HepG2 (cell line): ENCODE measurements at regions not wholly inside any gene's neighbourhood (a gene's known extent, or its start where the extent isn't known, plus 50 kb on each side); places are given as distances from the start of the nearest gene placed in this dataset.
A peak's percentile ranks its signal among the peaks of the same experiment; 100 is the strongest.

ENCODE experiments used
- ATAC-seq: fragments of 200-7000 bp; cut with Tn5 transposase; 3 replicates; pipeline ENCODE4 v1.9.1; 2020; ENCODE audit warnings: mild to moderate bottlenecking, moderate library complexity
- BruUV-seq: library from RNA; stranded (reverse); fragments of 400-500 nt; replicated peaks from 2 replicates; lab custom pipeline; 2021; lab: Mats Ljungman, UMichigan
- CTCF ChIA-PET: fragments of 300-600 bp; formaldehyde crosslinking; extraction: SDS; loops from one replicate; lab custom pipeline; 2021; ENCODE audit warnings: low total read pairs, inconsistent platforms, low intra/inter-chr PET ratio; lab: Yijun Ruan, JAX
- POLR2A ChIA-PET: fragments of 350-600 bp; sonication (Branson Sonifier 250); formaldehyde crosslinking; loops from one replicate; lab custom pipeline; 2020; ENCODE audit warnings: antibody characterized with exemption, inconsistent platforms; lab: Yijun Ruan, JAX
- DNase-seq: peaks from one replicate; pipeline ENCODE4 v3.0.0-alpha.2; 2015; ENCODE audit warnings: low spot score
- FAIRE-seq: peaks from 3 replicates; lab custom pipeline; 2011; peaks lifted over from hg19 to GRCh38; lab: Jason Lieb, UNC
- H2AFZ ChIP-seq: one replicate; pipeline ENCODE4 v1.6.1; 2011; ENCODE audit warnings: low read length, inconsistent platforms
- H3K27ac ChIP-seq: fragments of 300-600 bp; 3 replicates; pipeline ENCODE4 v1.8.0; 2011; ENCODE audit warnings: mixed run types, mild to moderate bottlenecking, mixed read lengths, low read length, inconsistent platforms; ENCODE audit not compliant: insufficient read depth; ENCODE audit errors: extremely low read length
- H3K27me3 ChIP-seq, 2 experiments: fragments of 200-600 bp in 1 of 2; 2 replicates in 1 of 2; 3 replicates in 1 of 2; pipeline versions ENCODE4 v1.6.0 to v1.8.0; 2011; ENCODE audit warnings: low read length in 2 of 2, mild to moderate bottlenecking in 2 of 2, moderate library complexity in 2 of 2, inconsistent platforms in 1 of 2; ENCODE audit not compliant: insufficient read depth in 2 of 2, control insufficient read depth in 1 of 2
- H3K36me3 ChIP-seq, 2 experiments: fragments of 200-600 bp in 1 of 2; replicated peaks in 1 of 2; 2 replicates in 1 of 2; 3 replicates in 1 of 2; pipeline versions ENCODE4 v1.5.1 to v1.8.0; 2011; ENCODE audit warnings: low read length in 2 of 2, inconsistent platforms in 1 of 2; ENCODE audit not compliant: insufficient read depth in 2 of 2, control insufficient read depth in 1 of 2
- H3K4me1 ChIP-seq: 2 replicates; pipeline ENCODE4 v1.5.1; 2012; ENCODE audit warnings: low read length, inconsistent platforms; ENCODE audit not compliant: insufficient read depth
- H3K4me2 ChIP-seq: 2 replicates; pipeline ENCODE4 v1.6.0; 2011; ENCODE audit warnings: low read depth, low read length, inconsistent platforms
- H3K4me3 ChIP-seq, 3 experiments: fragments of 200-600 bp in 1 of 3; sonication (generic), shearing (Covaris generic) in 1 of 3; replicated peaks in 1 of 3; 2 replicates each; pipeline ENCODE4 v1.5.1; 2011 to 2016; ENCODE audit warnings: low read length in 3 of 3, inconsistent platforms in 2 of 3, low read depth in 2 of 3, mild to moderate bottlenecking in 2 of 3, control low read depth in 1 of 3, mixed read lengths in 1 of 3; ENCODE audit not compliant: insufficient read depth in 1 of 3
- H3K79me2 ChIP-seq: one replicate; pipeline ENCODE4 v1.6.1; 2011; ENCODE audit warnings: low read length, inconsistent platforms; ENCODE audit not compliant: insufficient read depth
- H3K9ac ChIP-seq: 2 replicates; pipeline ENCODE4 v1.6.0; 2011; ENCODE audit warnings: mild to moderate bottlenecking, low read depth, low read length, inconsistent platforms; ENCODE audit not compliant: insufficient read depth
- H3K9me3 ChIP-seq: 2 replicates; pipeline ENCODE4 v1.5.1; 2012; ENCODE audit warnings: mild to moderate bottlenecking, low read length
- H4K20me1 ChIP-seq: 2 replicates; pipeline ENCODE4 v1.6.0; 2011; ENCODE audit warnings: inconsistent platforms, mild to moderate bottlenecking, low read length, moderate library complexity; ENCODE audit not compliant: insufficient read depth
- E2F1 ChIP-seq: sonication (generic); formaldehyde crosslinking; IDR thresholded peaks from 2 replicates; pipeline ENCODE4 v1.5.0; 2020; ENCODE audit warnings: missing genetic modification reagents
- EEA1 ChIP-seq: sonication (generic); formaldehyde crosslinking; IDR thresholded peaks from 2 replicates; pipeline ENCODE4 v1.5.1; 2020; ENCODE audit warnings: mild to moderate bottlenecking, missing genetic modification reagents, borderline replicate concordance
- HHEX ChIP-seq: IDR thresholded peaks from 2 replicates; pipeline ENCODE4 v1.6.1; 2016; ENCODE audit warnings: control low read depth
- SOX6 ChIP-seq, 2 experiments: fragments of 450-650 bp in 1 of 2; sonication (generic) in 1 of 2; formaldehyde crosslinking in 1 of 2; IDR thresholded peaks; 2 replicates each; pipeline versions ENCODE4 v1.4.0 to v1.6.1; 2017 to 2020; ENCODE audit warnings: antibody characterized with exemption in 1 of 2, mild to moderate bottlenecking in 1 of 2, missing genetic modification reagents in 1 of 2
- TP53 ChIP-seq: sonication (generic); formaldehyde crosslinking; conservative IDR thresholded peaks from 2 replicates; pipeline ENCODE4 v1.4.0; 2020; ENCODE audit warnings: missing genetic modification reagents
- ZBTB20 ChIP-seq: sonication (generic); formaldehyde crosslinking; IDR thresholded peaks from 2 replicates; pipeline ENCODE4 v1.8.1; 2023; ENCODE audit warnings: missing genetic modification reagents, low read depth, mild to moderate bottlenecking, borderline replicate concordance
- ZBTB38 ChIP-seq: sonication (generic); formaldehyde crosslinking; IDR thresholded peaks from 2 replicates; pipeline ENCODE4 v1.5.1; 2020; ENCODE audit warnings: mild to moderate bottlenecking, missing genetic modification reagents
- ZBTB7A ChIP-seq: sonication (generic); formaldehyde crosslinking; IDR thresholded peaks from 2 replicates; pipeline ENCODE4 v1.8.0; 2022; ENCODE audit warnings: mild to moderate bottlenecking, missing genetic modification reagents
- WGBS: methylation state at CpG from one replicate; pipeline ENCODE4 v1.1.6; 2017; ENCODE audit warnings: low lambda C conversion rate; 5-methylcytosine and 5-hydroxymethylcytosine counted together
- in situ Hi-C: cut with HindIII; loops from 2 replicates; pipeline ENCODE4 v1.10.0; 2017; ENCODE audit warnings: low pct_unique_long_range_greater_than_20kb; ENCODE audit not compliant: extremely low pct_ligation_motif_present
- intact Hi-C: fragments of 100-400 bp; cut with micrococcal nuclease; formaldehyde crosslinking; loops from one replicate; pipeline ENCODE4 v1.10.0; 2022; ENCODE audit not compliant: unreplicated experiment
- TF ChIP-seq, protein P1 (sequence below): sonication (generic); formaldehyde crosslinking; IDR thresholded peaks from 2 replicates; pipeline ENCODE4 v1.5.1; 2020; ENCODE audit warnings: mild to moderate bottlenecking, missing genetic modification reagents, moderate library complexity

DNA sequence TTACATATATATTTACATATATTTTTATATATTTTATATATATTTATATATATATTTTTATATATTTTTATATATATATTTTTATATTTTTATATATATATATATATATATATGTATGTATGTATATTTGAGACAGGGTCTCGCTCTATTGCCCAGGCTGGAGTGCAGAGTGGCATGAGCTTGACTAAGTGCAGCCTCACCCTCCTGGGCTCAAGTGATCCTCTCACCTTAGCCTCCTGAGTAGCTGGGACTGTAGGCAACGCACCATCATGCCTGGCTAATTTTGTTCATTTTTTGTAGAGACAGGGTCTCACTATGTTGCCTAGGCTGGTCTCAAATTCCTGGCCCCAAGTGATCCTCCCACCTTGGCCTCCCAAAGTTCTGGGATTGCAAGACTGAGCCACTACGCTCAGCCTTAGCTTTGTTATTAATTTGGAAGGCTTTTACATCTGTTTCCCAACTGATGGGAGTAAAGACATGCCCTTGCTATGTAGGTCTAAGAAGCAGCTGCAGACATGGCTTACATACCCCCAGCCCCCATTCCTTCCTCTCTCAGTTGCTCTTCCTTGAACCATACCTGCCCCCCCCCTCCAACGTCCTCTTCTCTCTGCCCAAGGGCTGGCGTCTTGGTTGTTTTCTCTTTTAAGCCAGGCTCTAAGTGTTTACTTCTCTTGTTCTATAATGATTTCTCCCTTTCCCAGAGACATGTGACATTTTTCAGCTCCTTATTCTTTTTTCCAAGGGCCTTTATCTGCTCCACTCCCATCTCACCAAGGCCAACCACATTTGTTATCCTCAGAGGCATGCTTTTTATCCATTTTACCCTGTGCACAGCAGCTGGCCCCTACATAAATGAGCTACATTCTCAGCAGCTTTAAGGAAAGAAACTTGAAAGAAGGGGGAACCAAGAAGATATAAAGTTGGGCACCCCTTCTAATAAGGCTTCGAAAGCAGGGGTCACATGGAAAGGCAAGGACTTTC, 64.2 kb upstream of the ATF7IP2 start:
- H4K20me1 ChIP-seq, result no peaks in the 10 kb centered on the region
- intact Hi-C loops (loop anchor here (2.0 kb wide), 2 partner anchors 35 to 65 kb away; partner anchors contain the start of gene ATF7IP2), in situ Hi-C loops (no loop called here)
- H3K9me3 ChIP-seq, result no peaks in the 10 kb centered on the region
- no peaks in the 10 kb centered on the region for H3K27me3 ChIP-seq
- no peak for ATAC-seq
- no peaks in the 10 kb centered on the region for H3K36me3 ChIP-seq
- no peak overlapping the region for H3K4me3 ChIP-seq
- no peak for FAIRE-seq
- peak overlapping the region; percentile 73 for H3K27ac ChIP-seq
- H3K4me1 ChIP-seq, result peaks cover 70% of the 10 kb centered on the region
- POLR2A ChIA-PET, result interaction anchor here (1.9 kb wide), 1 partner anchor 64 kb away, joined by 6 read pairs; the partner anchor contains the start of gene ATF7IP2
- 93% methylated on average over 6 of the region's 6 CpGs for whole genome bisulfite sequencing
- H3K9ac ChIP-seq, result no peak overlapping the region; the same call in 1 of the 2 replicates
- CTCF ChIA-PET, result no interaction called here
- no TSS peak for BruUV-seq
- no peak for DNase-seq
- H2AFZ ChIP-seq, result no peak overlapping the region
- no peaks in the 10 kb centered on the region for H3K79me2 ChIP-seq
- TF ChIP-seq, protein P1, sequence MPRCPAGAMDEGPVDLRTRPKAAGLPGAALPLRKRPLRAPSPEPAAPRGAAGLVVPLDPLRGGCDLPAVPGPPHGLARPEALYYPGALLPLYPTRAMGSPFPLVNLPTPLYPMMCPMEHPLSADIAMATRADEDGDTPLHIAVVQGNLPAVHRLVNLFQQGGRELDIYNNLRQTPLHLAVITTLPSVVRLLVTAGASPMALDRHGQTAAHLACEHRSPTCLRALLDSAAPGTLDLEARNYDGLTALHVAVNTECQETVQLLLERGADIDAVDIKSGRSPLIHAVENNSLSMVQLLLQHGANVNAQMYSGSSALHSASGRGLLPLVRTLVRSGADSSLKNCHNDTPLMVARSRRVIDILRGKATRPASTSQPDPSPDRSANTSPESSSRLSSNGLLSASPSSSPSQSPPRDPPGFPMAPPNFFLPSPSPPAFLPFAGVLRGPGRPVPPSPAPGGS (CRISPR knock-in tag), result 0 out of 2 replicates have a peak, but pooled peaks have one; percentile 20
- peak; percentile 50; the same call in 1 of the 2 replicates for TF ChIP-seq ZBTB38 (CRISPR knock-in tag)
- TF ChIP-seq EEA1 (CRISPR knock-in tag), result peak; percentile 54; the same call in 1 of the 2 replicates
- TF ChIP-seq ZBTB20 (CRISPR knock-in tag), result no peak
- TF ChIP-seq E2F1 (CRISPR knock-in tag), result 0 out of 2 replicates have a peak, but pooled peaks have one; percentile 0
- TF ChIP-seq ZBTB7A (CRISPR knock-in tag), result 0 out of 2 replicates have a peak, but pooled peaks have one; percentile 41
- TF ChIP-seq TP53 (CRISPR knock-in tag), result no peak
- TF ChIP-seq SOX6 (IDR thresholded peaks at IDR 0.05), result no peak
- TF ChIP-seq SOX6 (CRISPR knock-in tag; IDR thresholded peaks at IDR 0.05), result 0 out of 2 replicates have a peak, but pooled peaks have one; percentile 21
- 0 out of 2 replicates have a peak, but pooled peaks have one; percentile 7 for TF ChIP-seq HHEX (CRISPR knock-in tag)
- H3K4me2 ChIP-seq, result no peak overlapping the region
